Ishikawa (cell line): ENCODE measurements at regions not wholly inside any gene's neighbourhood (a gene's known extent, or its start where the extent isn't known, plus 50 kb on each side); places are given as distances from the start of the nearest gene placed in this dataset.

ENCODE experiments used
- CEBPB ChIP-seq: IDR thresholded peaks from 2 replicates; pipeline ENCODE4 v1.6.1; 2012
- EGR1 ChIP-seq: IDR thresholded peaks from 2 replicates; pipeline ENCODE4 v1.6.1; 2012
- EP300 ChIP-seq: IDR thresholded peaks from 2 replicates; pipeline ENCODE4 v1.6.1; 2012; ENCODE audit warnings: borderline replicate concordance
- FOXM1 ChIP-seq: IDR thresholded peaks from 2 replicates; pipeline ENCODE4 v1.6.1; 2012; ENCODE audit warnings: low read depth, borderline replicate concordance
- MAX ChIP-seq: IDR thresholded peaks from 2 replicates; pipeline ENCODE4 v1.6.1; 2012
- NFIC ChIP-seq: IDR thresholded peaks from 2 replicates; pipeline ENCODE4 v1.6.1; 2012
- REST ChIP-seq: IDR thresholded peaks from 2 replicates; pipeline ENCODE4 v1.6.1; 2012; ENCODE audit warnings: low read depth, mild to moderate bottlenecking
- TAF1 ChIP-seq: IDR thresholded peaks from 2 replicates; pipeline ENCODE4 v1.6.1; 2012; ENCODE audit warnings: low read depth, mild to moderate bottlenecking
- TCF12 ChIP-seq: IDR thresholded peaks from 2 replicates; pipeline ENCODE4 v1.6.1; 2012; ENCODE audit warnings: low read depth
- TEAD4 ChIP-seq: IDR thresholded peaks from 2 replicates; pipeline ENCODE4 v1.6.1; 2012
- YY1 ChIP-seq: IDR thresholded peaks from 2 replicates; pipeline ENCODE4 v1.6.1; 2012; ENCODE audit warnings: low read depth
- TF ChIP-seq, protein P1 (sequence below): IDR thresholded peaks from 2 replicates; pipeline ENCODE4 v1.6.1; 2012

DNA sequence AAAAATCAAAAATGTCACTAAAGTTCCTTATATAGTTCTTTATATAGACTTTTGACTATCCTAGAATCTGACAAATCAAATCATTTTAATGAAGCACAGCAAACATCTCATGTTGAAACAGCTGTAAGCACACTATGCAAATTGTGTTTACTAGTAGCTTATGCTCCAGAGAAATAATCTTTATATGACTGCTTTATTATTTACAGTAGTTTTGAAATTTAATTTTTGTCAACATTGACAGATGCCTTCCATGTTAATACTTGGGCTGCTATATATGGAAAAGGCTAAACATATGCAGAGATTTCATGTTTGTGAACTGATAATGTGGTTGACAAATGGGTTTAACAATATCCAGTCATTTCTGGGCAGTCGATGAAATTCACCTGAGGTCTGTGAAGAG is 616.8 kb downstream of the TAFA4 start:
- no peak for TF ChIP-seq TAF1
- TF ChIP-seq TEAD4, result no peak
- no peak for TF ChIP-seq EP300
- TF ChIP-seq CEBPB, result no peak
- TF ChIP-seq YY1, result no peak
- TF ChIP-seq FOXM1, result no peak
- no peak for TF ChIP-seq REST
- no peak for TF ChIP-seq MAX
- TF ChIP-seq, protein P1, sequence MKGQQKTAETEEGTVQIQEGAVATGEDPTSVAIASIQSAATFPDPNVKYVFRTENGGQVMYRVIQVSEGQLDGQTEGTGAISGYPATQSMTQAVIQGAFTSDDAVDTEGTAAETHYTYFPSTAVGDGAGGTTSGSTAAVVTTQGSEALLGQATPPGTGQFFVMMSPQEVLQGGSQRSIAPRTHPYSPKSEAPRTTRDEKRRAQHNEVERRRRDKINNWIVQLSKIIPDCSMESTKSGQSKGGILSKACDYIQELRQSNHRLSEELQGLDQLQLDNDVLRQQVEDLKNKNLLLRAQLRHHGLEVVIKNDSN, result no peak
- TF ChIP-seq NFIC, result no peak
- TF ChIP-seq EGR1, result no peak
- no peak for TF ChIP-seq TCF12
